CD14-positive monocyte (primary cell): ENCODE measurements at regions not wholly inside any gene's neighbourhood (a gene's known extent, or its start where the extent isn't known, plus 50 kb on each side); places are given as distances from the start of the nearest gene placed in this dataset.

Experiments
- DNase-seq, 3 donors: peaks; one replicate each; pipeline ENCODE4 v3.0.0-alpha.2; 2011 to 2022
- H2AFZ ChIP-seq: 2 replicates; pipeline ENCODE4 v1.6.0; 2012; ENCODE audit warnings: mild to moderate bottlenecking, low read depth, low read length, inconsistent platforms; ENCODE audit not compliant: insufficient read depth, poor library complexity, severe bottlenecking
- H3K27ac ChIP-seq, 2 donors: 1 replicate in 1 of 2; 2 replicates in 1 of 2; pipeline ENCODE4 v1.5.1; 2012 to 2013; ENCODE audit warnings: low read length in 2 of 2, control low read depth in 1 of 2, inconsistent platforms in 1 of 2, low read depth in 1 of 2, mild to moderate bottlenecking in 1 of 2
- H3K27me3 ChIP-seq, 2 donors: one replicate each; pipeline versions ENCODE4 v1.6.0 to v1.6.1; 2011 to 2013; ENCODE audit warnings: low read length in 2 of 2; ENCODE audit not compliant: control insufficient read depth in 2 of 2, insufficient read depth in 2 of 2
- H3K36me3 ChIP-seq, 2 donors: replicated peaks in 1 of 2; 1 replicate in 1 of 2; 2 replicates in 1 of 2; pipeline versions ENCODE4 v1.5.1 to v1.6.1; 2012 to 2013; ENCODE audit warnings: low read length in 2 of 2, control low read depth in 1 of 2, inconsistent platforms in 1 of 2, mild to moderate bottlenecking in 1 of 2; ENCODE audit not compliant: insufficient read depth in 2 of 2, control insufficient read depth in 1 of 2
- H3K4me1 ChIP-seq, 2 donors: 1 replicate in 1 of 2; 2 replicates in 1 of 2; pipeline versions ENCODE4 v1.5.1 to v1.6.1; 2012 to 2013; ENCODE audit warnings: low read length in 2 of 2, control low read depth in 1 of 2, inconsistent platforms in 1 of 2, mild to moderate bottlenecking in 1 of 2, moderate library complexity in 1 of 2; ENCODE audit not compliant: insufficient read depth in 2 of 2, control insufficient read depth in 1 of 2
- H3K4me2 ChIP-seq: replicated peaks from 2 replicates; pipeline ENCODE3; 2012; ENCODE audit warnings: low read length, moderate library complexity, mild to moderate bottlenecking; ENCODE audit not compliant: poor library complexity, severe bottlenecking; ENCODE audit errors: extremely low read depth
- H3K4me3 ChIP-seq, 3 experiments: fragments of 200-600 bp in 1 of 3; sonication (generic) in 1 of 3; replicated peaks in 1 of 3; 1 replicate in 2 of 3; 2 replicates in 1 of 3; pipeline ENCODE4 v1.5.1; 2011 to 2013; ENCODE audit warnings: low read length in 3 of 3, mild to moderate bottlenecking in 3 of 3, control low read depth in 2 of 3, low read depth in 2 of 3, inconsistent platforms in 1 of 3, moderate library complexity in 1 of 3
- H3K79me2 ChIP-seq: 2 replicates; pipeline ENCODE4 v1.6.0; 2012; ENCODE audit warnings: mild to moderate bottlenecking, control low read depth, inconsistent platforms, low read length, moderate library complexity; ENCODE audit not compliant: insufficient read depth
- H3K9ac ChIP-seq: 2 replicates; pipeline ENCODE4 v1.6.0; 2017; ENCODE audit warnings: low read length, mild to moderate bottlenecking; ENCODE audit not compliant: insufficient read depth, poor library complexity, severe bottlenecking
- H3K9me3 ChIP-seq, 2 donors: replicated peaks in 1 of 2; 1 replicate in 1 of 2; 2 replicates in 1 of 2; pipeline versions ENCODE4 v1.5.1 to v1.6.1; 2012 to 2013; ENCODE audit warnings: low read length in 2 of 2, control low read depth in 1 of 2; ENCODE audit not compliant: control insufficient read depth in 1 of 2, insufficient read depth in 1 of 2
- H4K20me1 ChIP-seq: 2 replicates; pipeline ENCODE4 v1.6.0; 2012; ENCODE audit warnings: mild to moderate bottlenecking, low read length, control low read depth, moderate library complexity; ENCODE audit not compliant: insufficient read depth
- H3K27ac Mint-ChIP-seq, 7 donors: one replicate each; pipeline ENCODE4 v1.8.0; 2020; ENCODE audit warnings: mild to moderate bottlenecking in 7 of 7, mixed read lengths in 7 of 7, moderate library complexity in 6 of 7, inconsistent platforms in 2 of 7
- H3K27me3 Mint-ChIP-seq, 3 donors: one replicate each; pipeline ENCODE4 v1.8.0; 2021 to 2022; ENCODE audit warnings: low read depth in 3 of 3, mild to moderate bottlenecking in 3 of 3, mixed read lengths in 3 of 3, moderate library complexity in 3 of 3, inconsistent platforms in 1 of 3
- H3K36me3 Mint-ChIP-seq, 2 donors: one replicate each; pipeline ENCODE4 v1.8.0; 2020; ENCODE audit warnings: mixed read lengths in 2 of 2, inconsistent platforms in 1 of 2, mild to moderate bottlenecking in 1 of 2
- H3K4me1 Mint-ChIP-seq: one replicate; pipeline ENCODE4 v1.8.0; 2020; ENCODE audit warnings: mild to moderate bottlenecking, mixed read lengths
- H3K4me3 Mint-ChIP-seq, 2 donors: one replicate each; pipeline ENCODE4 v1.8.0; 2020; ENCODE audit warnings: mild to moderate bottlenecking in 2 of 2, mixed read lengths in 2 of 2, moderate library complexity in 1 of 2
- H3K9me3 Mint-ChIP-seq, 7 donors: one replicate each; pipeline ENCODE4 v1.8.0; 2020 to 2022; ENCODE audit warnings: mixed read lengths in 7 of 7, mild to moderate bottlenecking in 6 of 7, moderate library complexity in 6 of 7, inconsistent platforms in 2 of 7
- WGBS: methylation state at CpG from one replicate; pipeline ENCODE4 v1.1.5; 2013; ENCODE audit warnings: missing lambda C conversion rate; ENCODE audit not compliant: insufficient coverage; 5-methylcytosine and 5-hydroxymethylcytosine counted together
- intact Hi-C, 2 donors: fragments of 100-400 bp; cut with micrococcal nuclease; formaldehyde crosslinking; loops; one replicate each; pipeline versions ENCODE4 v1.15.0 to v1.15.1; 2023
- TF ChIP-seq, protein P1 (sequence below): fragments of 200-600 bp; IDR thresholded peaks from one replicate; pipeline ENCODE4 v1.8.0; 2022; ENCODE audit warnings: antibody characterized with exemption, mild to moderate bottlenecking

DNA sequence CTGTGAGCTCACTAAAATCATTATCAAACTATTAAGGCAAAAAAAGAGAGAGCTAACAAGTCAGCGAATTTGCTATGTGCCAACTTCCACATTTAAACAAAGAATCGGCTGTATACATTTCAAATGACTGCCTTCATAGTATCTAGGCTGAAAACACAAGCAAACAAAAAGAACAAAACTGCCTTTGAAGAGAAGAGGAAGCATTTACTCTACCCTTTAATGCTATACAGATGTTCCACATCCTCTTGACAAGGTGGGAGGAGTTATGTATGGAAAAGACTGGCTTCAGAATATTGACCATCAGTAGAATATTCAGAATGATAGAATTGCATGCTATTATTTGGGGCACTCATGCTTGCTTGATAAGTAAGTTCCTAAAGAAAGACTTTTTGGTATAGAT is 741.7 kb downstream of the PLCL1 start:
- no peak overlapping the region for H3K9ac ChIP-seq
- H2AFZ ChIP-seq = no peak overlapping the region
- H4K20me1 ChIP-seq = no peaks in the 10 kb centered on the region
- Mint-ChIP-seq H3K27ac (no peak overlapping the region), H3K27me3 (no peaks in the 10 kb centered on the region), H3K4me3 (no peak overlapping the region), H3K36me3 (no peaks in the 10 kb centered on the region), H3K9me3 (peaks cover 0 to 4% (median 0%) of the 10 kb centered on the region in 7 donors), H3K4me1 (no peaks in the 10 kb centered on the region)
- H3K9me3 ChIP-seq = no peaks in the 10 kb centered on the region
- H3K36me3 ChIP-seq = no peaks in the 10 kb centered on the region
- no peak overlapping the region for H3K27ac ChIP-seq
- no peak for DNase-seq
- H3K4me1 ChIP-seq = no peaks in the 10 kb centered on the region
- H3K4me3 ChIP-seq = no peak overlapping the region
- H3K27me3 ChIP-seq = no peaks in the 10 kb centered on the region
- intact Hi-C loops = no loop called here
- no peak overlapping the region for H3K4me2 ChIP-seq
- no CpG with 5 or more reads among the region's 2 CpGs for WGBS
- no peaks in the 10 kb centered on the region for H3K79me2 ChIP-seq
- TF ChIP-seq, protein P1, sequence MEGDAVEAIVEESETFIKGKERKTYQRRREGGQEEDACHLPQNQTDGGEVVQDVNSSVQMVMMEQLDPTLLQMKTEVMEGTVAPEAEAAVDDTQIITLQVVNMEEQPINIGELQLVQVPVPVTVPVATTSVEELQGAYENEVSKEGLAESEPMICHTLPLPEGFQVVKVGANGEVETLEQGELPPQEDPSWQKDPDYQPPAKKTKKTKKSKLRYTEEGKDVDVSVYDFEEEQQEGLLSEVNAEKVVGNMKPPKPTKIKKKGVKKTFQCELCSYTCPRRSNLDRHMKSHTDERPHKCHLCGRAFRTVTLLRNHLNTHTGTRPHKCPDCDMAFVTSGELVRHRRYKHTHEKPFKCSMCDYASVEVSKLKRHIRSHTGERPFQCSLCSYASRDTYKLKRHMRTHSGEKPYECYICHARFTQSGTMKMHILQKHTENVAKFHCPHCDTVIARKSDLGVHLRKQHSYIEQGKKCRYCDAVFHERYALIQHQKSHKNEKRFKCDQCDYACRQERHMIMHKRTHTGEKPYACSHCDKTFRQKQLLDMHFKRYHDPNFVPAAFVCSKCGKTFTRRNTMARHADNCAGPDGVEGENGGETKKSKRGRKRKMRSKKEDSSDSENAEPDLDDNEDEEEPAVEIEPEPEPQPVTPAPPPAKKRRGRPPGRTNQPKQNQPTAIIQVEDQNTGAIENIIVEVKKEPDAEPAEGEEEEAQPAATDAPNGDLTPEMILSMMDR = no peak

DNA sequence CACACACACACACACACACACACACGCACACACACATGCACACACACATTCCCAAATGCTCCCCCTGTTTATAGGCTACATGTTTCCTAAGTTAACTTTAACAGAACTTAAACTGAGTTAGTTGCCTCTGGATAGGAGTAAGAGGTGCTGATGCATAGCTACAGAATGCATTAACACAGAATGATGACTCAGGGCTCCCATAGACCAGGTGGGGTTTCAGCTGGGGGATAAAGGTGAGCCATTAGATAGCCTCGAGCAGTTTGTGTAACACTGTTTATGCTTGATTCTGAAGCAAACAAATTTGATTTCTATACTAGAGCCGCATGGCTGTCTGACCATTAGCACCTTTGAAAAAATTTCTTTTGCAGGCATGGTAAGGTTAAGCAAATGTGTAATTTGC is 741.0 kb downstream of the PLCL1 start:
- TF ChIP-seq, protein P1 = no peak
- Histone ChIP-seq H3K27me3 (no peaks in the 10 kb centered on the region), H3K36me3 (no peaks in the 10 kb centered on the region), H3K9me3 (no peaks in the 10 kb centered on the region), H3K4me1 (no peaks in the 10 kb centered on the region), H3K4me3 (no peak overlapping the region), H3K27ac (no peak overlapping the region), H3K4me2 (no peak overlapping the region), H3K79me2 (no peaks in the 10 kb centered on the region), H3K9ac (no peak overlapping the region), H4K20me1 (no peaks in the 10 kb centered on the region), H2AFZ (no peak overlapping the region)
- no CpG with 5 or more reads among the region's 3 CpGs for WGBS
- H3K9me3 Mint-ChIP-seq = peaks cover 0 to 4% (median 1%) of the 10 kb centered on the region in 7 donors
- no peaks in the 10 kb centered on the region for H3K36me3 Mint-ChIP-seq
- H3K4me1 Mint-ChIP-seq = no peaks in the 10 kb centered on the region
- H3K27ac Mint-ChIP-seq = no peak overlapping the region
- no peak overlapping the region for H3K4me3 Mint-ChIP-seq
- no peaks in the 10 kb centered on the region for H3K27me3 Mint-ChIP-seq
- no peak for DNase-seq
- intact Hi-C loops = no loop called here
